Stomach (tissue), 4 donors: ENCODE measurements at regions not wholly inside any gene's neighbourhood (a gene's known extent, or its start where the extent isn't known, plus 50 kb on each side); places are given as distances from the start of the nearest gene placed in this dataset.

Experiments used
- POLR2A ChIP-seq, 4 donors: fragments of 450-650 bp; IDR thresholded peaks; one replicate each; pipeline ENCODE4 v1.6.1; 2016; ENCODE audit warnings: antibody characterized with exemption in 4 of 4, control low read depth in 2 of 4, mild to moderate bottlenecking in 1 of 4, moderate library complexity in 1 of 4
- POLR2AphosphoS5 ChIP-seq, 3 donors: sonication (generic); formaldehyde crosslinking; IDR thresholded peaks; one replicate each; pipeline ENCODE4 v1.6.1; 2016; ENCODE audit warnings: antibody characterized with exemption in 3 of 3
- TF ChIP-seq, protein P1 (sequence below), 7 experiments: fragments of 450-650 bp in 4 of 7; fragments of 200-600 bp in 3 of 7; sonication (generic) in 3 of 7; IDR thresholded peaks; one replicate each; pipeline ENCODE4 v1.5.1; 2016 to 2019; ENCODE audit warnings: antibody characterized with exemption in 7 of 7, control low read depth in 2 of 7, mild to moderate bottlenecking in 1 of 7

DNA sequence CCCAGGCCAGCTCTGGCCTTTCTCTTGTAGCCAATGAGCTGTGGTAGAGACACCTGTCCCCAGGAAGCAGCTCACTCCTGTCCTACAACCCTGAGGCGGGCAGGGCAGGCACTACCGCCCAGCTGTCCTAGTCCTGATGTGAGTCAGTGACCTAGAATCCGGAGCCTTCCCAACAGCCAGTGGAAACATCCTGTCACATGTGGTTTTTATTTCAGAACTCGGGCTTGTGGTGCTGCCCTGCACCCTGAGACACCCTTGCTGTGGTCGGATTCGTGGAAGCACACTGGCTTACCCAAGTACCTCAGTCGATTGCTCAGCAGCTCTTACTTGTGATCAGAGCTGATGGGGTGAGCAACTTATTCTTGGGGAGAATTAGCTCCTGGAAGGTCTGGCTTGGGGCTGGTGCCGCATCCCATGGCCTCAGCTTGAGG, 83.6 kb upstream of the ARHGEF7 start:
- TF ChIP-seq, protein P1, sequence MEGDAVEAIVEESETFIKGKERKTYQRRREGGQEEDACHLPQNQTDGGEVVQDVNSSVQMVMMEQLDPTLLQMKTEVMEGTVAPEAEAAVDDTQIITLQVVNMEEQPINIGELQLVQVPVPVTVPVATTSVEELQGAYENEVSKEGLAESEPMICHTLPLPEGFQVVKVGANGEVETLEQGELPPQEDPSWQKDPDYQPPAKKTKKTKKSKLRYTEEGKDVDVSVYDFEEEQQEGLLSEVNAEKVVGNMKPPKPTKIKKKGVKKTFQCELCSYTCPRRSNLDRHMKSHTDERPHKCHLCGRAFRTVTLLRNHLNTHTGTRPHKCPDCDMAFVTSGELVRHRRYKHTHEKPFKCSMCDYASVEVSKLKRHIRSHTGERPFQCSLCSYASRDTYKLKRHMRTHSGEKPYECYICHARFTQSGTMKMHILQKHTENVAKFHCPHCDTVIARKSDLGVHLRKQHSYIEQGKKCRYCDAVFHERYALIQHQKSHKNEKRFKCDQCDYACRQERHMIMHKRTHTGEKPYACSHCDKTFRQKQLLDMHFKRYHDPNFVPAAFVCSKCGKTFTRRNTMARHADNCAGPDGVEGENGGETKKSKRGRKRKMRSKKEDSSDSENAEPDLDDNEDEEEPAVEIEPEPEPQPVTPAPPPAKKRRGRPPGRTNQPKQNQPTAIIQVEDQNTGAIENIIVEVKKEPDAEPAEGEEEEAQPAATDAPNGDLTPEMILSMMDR (IDR thresholded peaks at IDR 0.05), result no peak
- TF ChIP-seq POLR2AphosphoS5 (IDR thresholded peaks at IDR 0.05) (no peak), POLR2A (IDR thresholded peaks at IDR 0.05) (no peak)
